Activated T-cell treated with anti-CD3 and anti-CD28 coated beads, Interleukin-2, amount 50 U/mL, for 72 hours (primary cell): ENCODE measurements at regions not wholly inside any gene's neighbourhood (a gene's known extent, or its start where the extent isn't known, plus 50 kb on each side); places are given as distances from the start of the nearest gene placed in this dataset.
"Not testable (repeated sequence)": the region's sequence is repeated elsewhere in the genome, so short reads cannot be mapped to it uniquely, and the experiment has no call there.

ENCODE experiments used
- ATAC-seq, 2 donors: fragments of 150-1000 bp; cut with Tn5 transposase; replicated peaks in 1 of 2; 2 replicates each; pipeline ENCODE4 v1.10.0; 2021; ENCODE audit warnings: moderate library complexity in 2 of 2, mild to moderate bottlenecking in 1 of 2
- DNase-seq, 2 donors: peaks; one replicate each; pipeline ENCODE4 v3.0.0; 2021 to 2022; ENCODE audit warnings: mixed read lengths in 1 of 2
- H3K27ac Mint-ChIP-seq: one replicate; pipeline ENCODE4 v1.8.0; 2022; ENCODE audit warnings: mild to moderate bottlenecking, moderate library complexity, mixed read lengths
- H3K27me3 Mint-ChIP-seq: one replicate; pipeline ENCODE4 v1.8.0; 2022; ENCODE audit warnings: low read depth, mixed read lengths
- H3K36me3 Mint-ChIP-seq, 2 donors: one replicate each; pipeline ENCODE4 v1.8.0; 2022; ENCODE audit warnings: mixed read lengths in 2 of 2, mild to moderate bottlenecking in 1 of 2; ENCODE audit not compliant: insufficient read depth in 2 of 2
- H3K4me1 Mint-ChIP-seq: one replicate; pipeline ENCODE4 v1.8.0; 2022; ENCODE audit warnings: low read depth, mixed read lengths
- H3K4me3 Mint-ChIP-seq, 2 donors: one replicate each; pipeline ENCODE4 v1.8.0; 2022; ENCODE audit warnings: mild to moderate bottlenecking in 2 of 2, mixed read lengths in 2 of 2, moderate library complexity in 2 of 2
- H3K9me3 Mint-ChIP-seq, 2 donors: one replicate each; pipeline ENCODE4 v1.8.0; 2022; ENCODE audit warnings: mixed read lengths in 2 of 2

DNA sequence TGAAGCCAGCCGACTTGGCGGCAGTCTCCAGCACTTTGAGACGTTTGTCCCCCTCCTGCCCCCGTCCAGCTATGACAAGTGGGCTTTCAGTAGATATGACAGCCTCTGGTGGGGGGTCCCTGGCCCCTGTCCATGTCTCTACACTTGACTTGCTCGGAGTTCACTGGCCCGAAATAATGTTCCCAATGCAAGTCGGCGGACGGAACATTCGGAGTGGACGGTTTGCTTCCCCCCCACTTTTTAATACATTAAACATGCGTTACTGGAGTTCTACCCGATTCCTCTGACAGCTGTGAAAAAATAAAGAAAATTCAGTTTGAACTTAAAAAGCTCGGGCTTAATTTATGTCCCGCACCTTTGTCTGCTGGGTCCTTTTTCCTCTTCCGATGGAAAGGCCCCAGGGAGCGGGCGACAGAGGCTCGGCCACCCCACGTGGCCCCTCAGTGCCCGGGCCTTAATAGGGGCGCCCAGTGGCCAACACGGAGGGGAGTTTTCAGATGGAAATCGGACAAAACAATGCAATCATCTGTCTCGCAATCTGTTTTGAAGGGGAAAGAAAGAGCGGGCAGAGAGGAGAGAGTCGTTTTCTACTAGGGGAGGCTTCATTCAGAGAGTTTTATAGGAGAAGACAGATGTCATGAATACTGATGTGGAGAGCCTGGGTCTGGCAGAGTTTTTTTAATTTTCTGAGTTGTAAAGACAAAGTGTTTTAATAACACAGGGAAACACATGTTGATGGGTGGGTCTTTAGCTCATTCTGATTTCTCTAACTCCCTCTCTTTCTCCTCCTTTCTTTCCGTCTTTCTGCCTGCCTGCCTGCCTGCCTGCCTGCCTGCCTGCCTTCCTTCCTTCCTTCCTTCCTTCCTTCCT, 50.2 kb downstream of the SMIM38 start:
- Mint-ChIP-seq H3K27ac (no peak overlapping the region), H3K9me3 (peaks cover 0 to 3% of the 10 kb centered on the region in 2 donors), H3K36me3 (no peaks in the 10 kb centered on the region), H3K27me3 (peaks cover 13% of the 10 kb centered on the region), H3K4me1 (no peaks in the 10 kb centered on the region), H3K4me3 (no peak overlapping the region)
- ATAC-seq (no peak), DNase-seq (no peak)

DNA sequence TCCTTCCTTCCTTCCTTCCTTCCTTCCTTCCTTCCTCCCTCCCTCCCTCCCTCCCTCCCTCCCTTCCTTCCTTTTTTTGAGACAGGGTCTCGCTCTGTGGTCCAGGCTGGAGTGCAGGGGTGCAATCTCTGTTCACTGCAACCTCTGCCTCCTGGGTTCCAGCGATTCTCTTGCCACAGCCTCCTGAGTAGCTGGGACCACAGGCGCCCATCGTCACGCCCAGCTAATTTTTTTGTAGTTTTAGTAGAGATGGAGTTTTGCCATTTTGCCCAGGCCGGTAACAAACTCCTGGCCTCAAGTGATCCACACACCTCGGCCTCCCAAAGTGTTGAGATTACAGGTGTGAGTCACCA, 50.9 kb downstream of the SMIM38 start:
- H3K4me1 Mint-ChIP-seq, H3K9me3 Mint-ChIP-seq, H3K36me3 Mint-ChIP-seq, H3K27ac Mint-ChIP-seq, H3K4me3 Mint-ChIP-seq, DNase-seq, ATAC-seq: not testable (repeated sequence)
- peaks cover 19% of the 10 kb centered on the region for H3K27me3 Mint-ChIP-seq

DNA sequence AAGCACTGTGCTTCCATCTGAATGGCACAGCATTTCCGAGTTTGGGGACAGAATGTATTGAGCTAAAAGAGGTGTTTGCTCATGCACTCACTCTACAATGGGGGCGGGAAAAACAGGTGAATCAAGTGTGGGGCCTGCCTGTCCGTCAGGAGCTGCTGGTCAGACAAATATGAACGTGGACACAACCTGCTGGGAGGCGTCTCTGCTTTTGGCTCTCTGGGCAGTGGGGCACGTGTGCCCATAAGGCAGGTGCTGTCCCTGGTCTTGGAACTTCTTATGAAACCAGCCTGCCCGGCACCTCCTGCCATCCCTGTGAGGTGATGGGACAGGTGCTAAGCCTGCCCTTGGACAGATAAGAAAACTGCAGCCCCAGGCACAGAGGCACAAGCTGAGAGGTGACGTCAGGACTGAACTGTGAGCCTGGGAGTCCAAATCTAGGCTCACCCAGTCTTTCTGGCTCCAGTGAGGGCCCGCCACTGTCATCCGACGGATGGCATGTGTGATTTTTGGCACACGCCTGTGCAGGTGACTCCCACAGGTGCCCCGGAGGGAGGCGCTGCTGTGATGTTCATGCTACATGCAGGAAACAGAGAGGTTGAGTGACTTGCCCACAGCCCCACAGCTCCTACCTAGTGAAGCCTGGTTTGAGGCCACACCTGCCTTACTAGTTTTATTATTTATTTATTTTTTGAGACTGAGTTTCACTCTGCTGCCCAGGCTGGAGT, 51.6 kb downstream of the SMIM38 start:
- Mint-ChIP-seq H3K27me3 (peaks cover 26% of the 10 kb centered on the region), H3K4me3 (no peak overlapping the region), H3K36me3 (no peaks in the 10 kb centered on the region), H3K4me1 (peaks cover 13% of the 10 kb centered on the region), H3K27ac (no peak overlapping the region), H3K9me3 (peaks cover 0 to 3% of the 10 kb centered on the region in 2 donors)
- DNase-seq (no peak), ATAC-seq (no peak)

DNA sequence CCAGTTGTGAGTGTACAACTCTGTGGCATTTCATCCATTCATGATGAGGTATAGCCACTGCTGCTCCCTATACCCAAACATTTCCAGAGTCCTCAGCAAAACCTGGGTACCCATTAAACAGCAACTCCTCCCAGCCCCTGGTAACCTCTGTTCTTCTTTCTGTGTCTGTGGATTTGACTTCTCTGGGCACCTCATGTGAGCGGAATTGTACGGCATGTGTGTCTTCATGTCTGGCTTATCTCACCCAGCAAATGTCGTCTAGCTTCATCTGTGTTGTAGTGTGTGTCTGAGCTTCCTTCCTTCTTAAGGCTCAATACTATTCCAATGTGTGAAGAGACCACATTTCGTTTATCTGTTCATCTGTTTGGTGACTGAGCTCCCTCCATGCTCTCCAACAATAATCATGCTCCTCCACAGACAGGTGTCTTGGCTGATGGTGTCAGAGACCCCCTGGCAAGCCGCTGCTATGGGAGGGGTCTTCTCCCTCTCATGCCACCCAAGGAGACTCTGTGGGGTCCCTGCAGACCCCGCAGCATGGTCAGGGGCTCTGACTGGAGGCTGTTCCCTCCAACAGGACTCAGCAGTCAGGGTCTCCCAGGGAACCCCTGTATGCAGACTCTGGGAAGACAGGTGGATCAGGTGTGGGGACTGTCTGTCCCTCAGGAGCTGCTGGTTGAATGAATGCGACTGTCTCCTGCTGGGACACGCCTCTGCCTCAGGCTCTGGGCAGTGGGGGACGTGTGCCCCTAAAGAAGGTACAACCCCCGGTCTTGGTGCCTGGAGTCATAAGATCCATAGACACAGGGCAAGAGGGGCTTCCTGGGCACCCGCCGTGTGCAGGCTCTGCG, 52.7 kb downstream of the SMIM38 start:
- no peak for ATAC-seq
- Mint-ChIP-seq H3K27me3 (peaks cover 33% of the 10 kb centered on the region), H3K9me3 (peaks cover 0 to 3% of the 10 kb centered on the region in 2 donors), H3K4me1 (peaks cover 24% of the 10 kb centered on the region), H3K27ac (no peak overlapping the region), H3K36me3 (no peaks in the 10 kb centered on the region), H3K4me3 (no peak overlapping the region)
- no peak for DNase-seq

DNA sequence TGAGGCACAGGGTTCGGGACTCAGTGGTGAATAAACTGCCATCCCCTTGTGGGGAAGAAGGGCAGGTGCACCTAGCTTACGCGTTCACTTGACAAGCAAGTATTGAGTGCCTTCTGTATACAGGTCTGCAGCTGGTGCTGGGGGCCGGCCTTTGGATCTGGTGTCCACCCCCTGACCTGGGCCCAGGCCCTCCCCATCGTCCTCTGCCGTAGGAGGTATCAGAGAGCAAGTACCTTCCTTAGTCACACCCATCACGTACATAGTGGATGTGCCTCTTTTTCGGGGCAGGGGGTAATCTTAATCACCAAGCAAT, 53.3 kb downstream of the SMIM38 start:
- H3K27ac Mint-ChIP-seq = no peak overlapping the region
- H3K9me3 Mint-ChIP-seq = peaks cover 0 to 3% of the 10 kb centered on the region in 2 donors
- no peak for DNase-seq
- no peaks in the 10 kb centered on the region for H3K36me3 Mint-ChIP-seq
- H3K4me3 Mint-ChIP-seq = no peak overlapping the region
- H3K4me1 Mint-ChIP-seq = peaks cover 29% of the 10 kb centered on the region
- peaks cover 33% of the 10 kb centered on the region for H3K27me3 Mint-ChIP-seq
- ATAC-seq = no peak

DNA sequence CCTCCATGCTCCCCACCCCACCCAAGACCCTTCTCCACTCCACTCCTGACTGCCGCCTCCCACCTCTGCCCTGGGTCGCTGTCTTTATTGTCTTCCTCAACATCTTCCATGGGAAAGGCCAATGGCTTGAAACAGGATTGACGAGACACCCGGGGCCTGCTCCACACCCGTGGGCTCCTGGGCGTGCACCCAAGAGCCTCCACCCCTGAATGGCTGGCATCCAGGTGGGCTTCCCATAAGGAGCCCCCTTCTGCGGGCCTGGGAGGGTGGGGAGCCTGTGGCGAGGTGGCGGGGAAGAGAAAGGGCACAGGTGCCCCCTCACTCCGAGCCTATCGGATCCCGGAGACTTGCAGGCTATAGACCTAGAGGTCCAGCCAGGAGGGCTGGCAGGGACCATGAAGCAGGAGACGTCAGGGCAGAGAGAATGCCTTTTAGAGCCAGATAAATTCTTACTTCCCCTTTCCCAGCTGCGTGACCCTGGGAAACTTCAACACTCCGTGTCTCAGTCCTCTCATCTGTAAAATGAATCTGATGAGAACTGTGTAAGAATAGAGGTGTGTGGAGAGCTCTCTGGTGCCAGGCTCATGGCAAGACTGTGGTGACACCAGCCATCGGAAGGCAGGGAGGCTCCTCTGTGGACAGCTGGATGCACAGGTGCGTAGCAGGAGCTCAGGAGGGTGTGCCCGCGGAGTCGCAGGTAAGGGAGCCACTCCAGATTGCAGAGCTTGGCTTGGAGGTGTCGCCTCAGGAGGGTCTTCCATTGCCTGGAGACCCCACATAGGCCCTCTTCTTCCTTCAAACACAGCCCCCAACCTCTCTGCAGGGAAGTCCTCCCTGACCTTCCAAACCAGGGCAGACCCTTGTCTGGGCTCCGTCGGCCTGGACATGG, 53.9 kb downstream of the SMIM38 start:
- H3K27ac Mint-ChIP-seq = no peak overlapping the region
- peaks cover 33% of the 10 kb centered on the region for H3K27me3 Mint-ChIP-seq
- no peaks in the 10 kb centered on the region for H3K36me3 Mint-ChIP-seq
- no peak for DNase-seq
- ATAC-seq = no peak
- peaks cover 29% of the 10 kb centered on the region for H3K4me1 Mint-ChIP-seq
- H3K9me3 Mint-ChIP-seq = peaks cover 0 to 8% of the 10 kb centered on the region in 2 donors
- H3K4me3 Mint-ChIP-seq = no peak overlapping the region

DNA sequence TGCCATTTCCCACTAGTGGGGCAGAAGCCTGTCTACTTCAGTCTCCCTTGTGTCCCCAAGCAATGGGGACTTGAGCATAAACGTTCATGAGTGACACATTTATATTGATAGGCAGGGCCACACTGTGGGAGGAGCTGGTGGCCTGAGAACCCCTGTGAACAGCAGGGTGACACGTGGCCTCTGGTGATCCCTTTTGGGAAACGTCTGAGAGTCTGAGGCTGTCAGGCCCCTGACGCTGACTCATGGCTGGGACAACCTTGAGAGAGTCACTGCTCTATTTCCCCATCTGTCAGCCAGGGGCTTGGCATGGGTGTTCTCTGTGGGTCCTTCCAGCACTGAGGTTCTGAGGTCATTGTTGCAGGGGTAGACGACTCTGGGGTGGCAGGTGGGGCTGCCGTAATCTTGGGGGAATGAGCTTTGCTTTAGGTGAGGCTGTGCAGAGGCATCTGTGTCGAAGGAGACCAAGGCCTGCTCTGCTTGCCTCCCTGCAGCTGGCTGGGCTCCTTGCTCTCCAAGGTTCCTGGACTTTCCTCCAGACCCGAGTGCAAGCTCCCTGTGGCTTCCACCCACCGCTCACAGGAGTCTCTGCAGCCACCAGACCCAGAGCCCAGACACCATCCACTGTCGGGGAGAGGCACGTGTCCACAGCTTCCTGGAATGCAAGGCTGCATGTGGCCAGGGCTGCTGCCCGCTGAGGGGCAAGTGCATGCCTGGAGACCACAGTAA, 54.7 kb downstream of the SMIM38 start:
- H3K4me3 Mint-ChIP-seq = no peak overlapping the region
- DNase-seq = peak; percentile 6 to 26
- peaks cover 33% of the 10 kb centered on the region for H3K27me3 Mint-ChIP-seq
- H3K4me1 Mint-ChIP-seq = peaks cover 29% of the 10 kb centered on the region
- peaks cover 0 to 8% of the 10 kb centered on the region in 2 donors for H3K9me3 Mint-ChIP-seq
- H3K27ac Mint-ChIP-seq = no peak overlapping the region
- H3K36me3 Mint-ChIP-seq = no peaks in the 10 kb centered on the region
- ATAC-seq = peak; percentile 61 to 81

DNA sequence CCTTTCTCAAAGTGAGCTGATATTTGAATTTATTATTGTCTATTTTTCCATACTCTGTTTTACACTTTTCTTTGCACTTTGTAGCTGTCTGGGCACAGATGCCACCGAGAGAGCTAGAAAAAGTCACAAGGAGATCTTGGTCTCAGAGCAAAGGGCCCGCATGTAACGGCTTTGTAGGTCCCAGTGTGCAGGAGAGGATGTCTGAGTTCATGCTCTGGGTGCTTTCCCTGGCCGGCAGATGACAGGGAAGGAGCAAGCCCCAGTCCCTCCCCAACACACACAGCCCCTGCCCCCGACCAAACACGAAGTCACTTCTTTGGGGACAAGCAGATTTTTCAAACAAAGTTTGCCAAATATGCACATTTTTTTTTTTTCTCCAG, 55.8 kb downstream of the SMIM38 start:
- peaks cover 33% of the 10 kb centered on the region for H3K27me3 Mint-ChIP-seq
- no peak overlapping the region for H3K27ac Mint-ChIP-seq
- no peaks in the 10 kb centered on the region for H3K36me3 Mint-ChIP-seq
- DNase-seq (no peak), ATAC-seq (no peak)
- peaks cover 29% of the 10 kb centered on the region for H3K4me1 Mint-ChIP-seq
- no peak overlapping the region for H3K4me3 Mint-ChIP-seq
- H3K9me3 Mint-ChIP-seq = peaks cover 3 to 8% of the 10 kb centered on the region in 2 donors

DNA sequence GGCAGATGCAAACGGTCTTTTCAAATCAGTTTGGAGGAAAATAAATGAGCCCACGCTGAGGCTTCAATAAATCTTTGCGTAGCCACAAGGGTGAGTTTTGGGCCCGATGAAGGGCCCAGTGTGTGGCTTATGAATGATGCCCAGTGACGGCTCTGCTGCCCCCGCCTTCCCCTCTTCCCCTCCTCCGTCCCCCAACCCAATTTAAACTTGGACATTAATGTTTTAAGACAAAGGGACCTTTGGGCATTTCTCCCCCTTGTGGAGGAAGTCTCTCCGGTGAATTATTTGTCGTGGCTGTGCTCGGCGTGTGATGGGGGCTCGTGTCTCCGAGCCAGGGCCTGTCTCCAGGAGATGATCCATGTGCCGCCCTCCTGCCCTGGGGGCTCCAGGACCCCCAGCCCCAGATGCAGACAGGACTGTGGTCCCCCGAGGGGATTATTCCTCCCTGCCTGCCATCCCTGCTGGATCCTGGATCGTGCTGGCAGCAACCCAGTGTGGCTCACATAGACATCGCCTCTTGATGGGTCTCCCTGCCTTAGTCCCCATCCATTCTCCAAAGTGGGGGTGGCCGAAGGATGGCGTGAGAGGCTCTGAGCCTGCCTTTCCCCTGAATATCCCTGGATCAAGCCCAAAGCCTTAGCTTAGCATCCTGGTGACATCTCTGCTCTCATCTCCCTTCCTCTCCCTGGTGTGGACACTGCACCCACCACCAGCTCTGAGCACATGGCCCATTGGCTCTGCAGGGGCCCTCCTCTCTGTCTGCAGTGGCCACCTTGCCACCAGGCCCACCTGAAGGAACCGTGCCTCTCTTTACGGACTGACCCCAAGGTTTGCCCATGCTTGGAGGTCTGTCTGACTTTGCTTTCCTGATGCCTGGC, 56.4 kb downstream of the SMIM38 start:
- peaks cover 26% of the 10 kb centered on the region for H3K27me3 Mint-ChIP-seq
- no peak overlapping the region for H3K4me3 Mint-ChIP-seq
- peaks cover 3 to 8% of the 10 kb centered on the region in 2 donors for H3K9me3 Mint-ChIP-seq
- no peaks in the 10 kb centered on the region for H3K36me3 Mint-ChIP-seq
- DNase-seq (no peak), ATAC-seq (no peak)
- H3K27ac Mint-ChIP-seq = no peak overlapping the region
- peaks cover 29% of the 10 kb centered on the region for H3K4me1 Mint-ChIP-seq

DNA sequence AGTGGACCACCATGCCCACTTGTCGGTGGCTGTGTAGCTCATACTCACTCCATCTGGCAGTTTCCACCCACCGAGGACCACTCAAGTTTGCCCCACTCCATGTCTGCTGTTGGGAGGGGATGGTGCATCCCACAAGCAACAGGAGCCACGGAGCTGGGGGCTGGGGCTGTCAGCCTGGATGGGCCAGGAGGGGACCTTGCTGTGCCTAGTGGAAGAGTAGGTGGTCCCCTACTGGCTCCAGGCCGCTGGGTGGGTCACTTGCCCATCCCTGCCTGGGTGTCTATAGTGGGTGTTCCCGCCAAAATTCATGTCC, 57.0 kb downstream of the SMIM38 start:
- Mint-ChIP-seq H3K4me3 (no peak overlapping the region), H3K27ac (no peak overlapping the region), H3K36me3 (no peaks in the 10 kb centered on the region), H3K9me3 (peaks cover 3 to 8% of the 10 kb centered on the region in 2 donors), H3K27me3 (peaks cover 26% of the 10 kb centered on the region), H3K4me1 (peaks cover 29% of the 10 kb centered on the region)
- DNase-seq = no peak
- no peak for ATAC-seq

DNA sequence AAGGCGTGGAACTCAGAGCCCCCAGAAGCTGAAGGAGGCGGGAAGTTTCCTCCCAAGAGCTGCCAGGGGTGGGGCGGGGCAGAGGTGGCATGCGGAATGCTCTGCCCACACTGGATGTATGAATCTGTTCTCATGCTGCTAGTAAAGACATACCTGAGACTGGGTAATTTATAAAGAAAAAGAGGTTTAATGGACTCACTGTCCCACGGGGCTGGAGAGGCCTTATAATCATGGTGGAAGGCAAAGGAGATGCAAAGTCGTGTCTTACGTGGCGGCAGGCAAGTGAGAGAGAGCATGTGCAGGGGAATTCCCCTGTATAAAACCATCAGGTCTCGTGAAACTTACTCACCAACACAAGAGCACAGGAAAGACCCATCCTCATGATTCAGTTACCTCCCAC, 57.6 kb downstream of the SMIM38 start:
- Mint-ChIP-seq H3K27me3 (peaks cover 26% of the 10 kb centered on the region), H3K4me3 (no peak overlapping the region), H3K9me3 (peaks cover 3 to 6% of the 10 kb centered on the region in 2 donors), H3K36me3 (no peaks in the 10 kb centered on the region), H3K4me1 (peaks cover 29% of the 10 kb centered on the region), H3K27ac (no peak overlapping the region)
- DNase-seq = peak; percentile 21 to 40
- ATAC-seq = peak; percentile 78 to 79
